GM12878 (cell line): ENCODE measurements at regions not wholly inside any gene's neighbourhood (a gene's known extent, or its start where the extent isn't known, plus 50 kb on each side); places are given as distances from the start of the nearest gene placed in this dataset.
A peak's percentile ranks its signal among the peaks of the same experiment; 100 is the strongest.

Source experiments
- ATAC-seq: fragments of 200-7000 bp; cut with Tn5 transposase; 3 replicates; pipeline ENCODE4 v1.9.1; 2020; ENCODE audit warnings: mild to moderate bottlenecking, moderate library complexity
- BruUV-seq: library from RNA; stranded (reverse); fragments of 400-500 nt; replicated peaks from 2 replicates; lab custom pipeline; 2021; lab: Mats Ljungman, UMichigan
- CTCF ChIA-PET: fragments of 300-600 bp; sonication (Branson Sonifier 250); formaldehyde crosslinking; extraction: SDS; loops from one replicate; lab custom pipeline; 2021; ENCODE audit warnings: inconsistent platforms; lab: Yijun Ruan, JAX
- POLR2A ChIA-PET: fragments of 350-600 bp; formaldehyde crosslinking; extraction: SDS; loops from one replicate; lab custom pipeline; 2021; ENCODE audit warnings: inconsistent platforms; lab: Charles Lee
- RAD21 ChIA-PET: fragments of 300-600 bp; sonication (Branson Sonifier 250); formaldehyde crosslinking; loops from one replicate; lab custom pipeline; 2023; ENCODE audit warnings: antibody characterized with exemption; ENCODE audit not compliant: unreplicated experiment; lab: Charles Lee
- SMC1A ChIA-PET: fragments of 300-600 bp; sonication (Branson Sonifier 250); formaldehyde crosslinking; loops from one replicate; lab custom pipeline; 2023; ENCODE audit not compliant: unreplicated experiment, uncharacterized antibody; lab: Charles Lee
- DNase-seq: peaks from one replicate; pipeline ENCODE4 v3.0.0-alpha.2; 2011; ENCODE audit warnings: low read depth, low spot score
- FAIRE-seq: peaks from 3 replicates; lab custom pipeline; 2011; peaks lifted over from hg19 to GRCh38; lab: Jason Lieb, UNC
- H2AFZ ChIP-seq: 2 replicates; pipeline ENCODE4 v1.6.0; 2011; ENCODE audit warnings: low read depth, low read length, control low read depth; ENCODE audit not compliant: control insufficient read depth
- H3K27ac ChIP-seq: 2 replicates; pipeline ENCODE4 v1.5.1; 2011; ENCODE audit warnings: control low read depth; ENCODE audit not compliant: control insufficient read depth, insufficient read depth
- H3K27me3 ChIP-seq, 2 experiments: replicated peaks in 1 of 2; 2 replicates each; pipeline versions ENCODE4 v1.6.0 to v1.6.1; 2011; ENCODE audit warnings: low read length in 1 of 2; ENCODE audit not compliant: control insufficient read depth in 2 of 2, insufficient read depth in 2 of 2
- H3K36me3 ChIP-seq, 2 experiments: 2 replicates each; pipeline ENCODE4 v1.5.1; 2011; ENCODE audit warnings: low read length in 1 of 2; ENCODE audit not compliant: control insufficient read depth in 2 of 2, insufficient read depth in 2 of 2
- H3K4me1 ChIP-seq: 2 replicates; pipeline ENCODE4 v1.6.1; 2011; ENCODE audit warnings: mild to moderate bottlenecking, low read length, moderate library complexity, mixed read lengths; ENCODE audit not compliant: control insufficient read depth, insufficient read depth
- H3K4me2 ChIP-seq: 2 replicates; pipeline ENCODE4 v1.6.0; 2011; ENCODE audit warnings: control low read depth; ENCODE audit not compliant: control insufficient read depth, insufficient read depth
- H3K4me3 ChIP-seq: fragments of 200-600 bp; sonication (generic); 2 replicates; pipeline ENCODE4 v1.5.1; 2016
- H3K79me2 ChIP-seq: 2 replicates; pipeline ENCODE4 v1.6.0; 2011; ENCODE audit warnings: low read length; ENCODE audit not compliant: control insufficient read depth, insufficient read depth
- H3K9ac ChIP-seq: 2 replicates; pipeline ENCODE4 v1.8.0; 2011; ENCODE audit warnings: low read length, control low read depth, mixed read lengths; ENCODE audit not compliant: control insufficient read depth, insufficient read depth
- H3K9me3 ChIP-seq: replicated peaks from 3 replicates; pipeline ENCODE4 v1.5.1; 2011; ENCODE audit warnings: mild to moderate bottlenecking, low read length; ENCODE audit not compliant: control insufficient read depth, insufficient read depth
- H4K20me1 ChIP-seq: 2 replicates; pipeline ENCODE4 v1.6.0; 2011; ENCODE audit not compliant: control insufficient read depth, insufficient read depth
- BMI1 ChIP-seq: fragments of 450-650 bp; IDR thresholded peaks from 2 replicates; pipeline ENCODE4 v1.6.1; 2016; ENCODE audit warnings: mild to moderate bottlenecking, moderate library complexity, borderline replicate concordance
- CTCF ChIP-seq, 3 experiments: IDR thresholded peaks in 2 of 3; conservative IDR thresholded peaks in 1 of 3; 2 replicates each; pipeline ENCODE4 v1.5.1; 2011; ENCODE audit warnings: low read depth in 3 of 3, low read length in 3 of 3, mild to moderate bottlenecking in 3 of 3, control low read depth in 2 of 3, moderate library complexity in 2 of 3, inconsistent platforms in 1 of 3, mixed read lengths in 1 of 3; ENCODE audit not compliant: control insufficient read depth in 2 of 3, insufficient read depth in 1 of 3; ENCODE audit errors: extremely low read depth in 1 of 3
- EP300 ChIP-seq, 2 experiments: fragments of 150-350 bp in 1 of 2; IDR thresholded peaks; 2 replicates each; pipeline ENCODE4 v1.6.1; 2011 to 2012; ENCODE audit warnings: low read depth in 2 of 2, low read length in 2 of 2, borderline replicate concordance in 1 of 2, improper control_type of control experiment in 1 of 2, inconsistent platforms in 1 of 2; ENCODE audit not compliant: control insufficient read depth in 1 of 2
- JUNB ChIP-seq: IDR thresholded peaks from 2 replicates; pipeline ENCODE4 v1.6.1; 2016; ENCODE audit warnings: antibody characterized with exemption, mild to moderate bottlenecking
- KDM1A ChIP-seq: fragments of 200-600 bp; sonication (generic); IDR thresholded peaks from 2 replicates; pipeline ENCODE4 v1.6.1; 2016; ENCODE audit warnings: borderline replicate concordance
- PML ChIP-seq: IDR thresholded peaks from 2 replicates; pipeline ENCODE4 v1.6.1; 2012; ENCODE audit warnings: low read length, inconsistent platforms
- RUNX3 ChIP-seq: IDR thresholded peaks from 2 replicates; pipeline ENCODE4 v1.6.1; 2012; ENCODE audit warnings: low read length, inconsistent platforms
- SUZ12 ChIP-seq: fragments of 200-600 bp; sonication (generic); IDR thresholded peaks from one replicate; pipeline ENCODE4 v1.6.1; 2018; ENCODE audit warnings: antibody characterized with exemption, mild to moderate bottlenecking; ENCODE audit not compliant: unreplicated experiment
- YY1 ChIP-seq: IDR thresholded peaks from 2 replicates; pipeline ENCODE4 v1.6.1; 2011; ENCODE audit warnings: low read depth, mild to moderate bottlenecking, low read length
- WGBS: methylation state at CpG from one replicate; pipeline ENCODE4 v1.1.6; 2016; ENCODE audit warnings: low lambda C conversion rate; ENCODE audit not compliant: insufficient replicate concordance, insufficient coverage; ENCODE audit errors: missing lambda C conversion rate; 5-methylcytosine and 5-hydroxymethylcytosine counted together
- in situ Hi-C: fragments of 300-500 bp; cut with MboI; formaldehyde crosslinking; loops from 9 replicates; pipeline ENCODE4 v1.14.3; 2018; ENCODE audit warnings: mixed read lengths
- intact Hi-C: fragments of 100-400 bp; cut with micrococcal nuclease; formaldehyde crosslinking; loops from one replicate; pipeline ENCODE4 v1.14.2; 2022; ENCODE audit not compliant: unreplicated experiment
- TF ChIP-seq, protein P1 (sequence below): fragments of 450-650 bp; IDR thresholded peaks from 2 replicates; pipeline ENCODE4 v1.6.1; 2018; ENCODE audit warnings: mild to moderate bottlenecking, low read depth, moderate library complexity; ENCODE audit not compliant: partially characterized antibody
- TF ChIP-seq, protein P2 (sequence below): fragments of 450-650 bp; conservative IDR thresholded peaks from 2 replicates; pipeline ENCODE4 v1.6.1; 2017; ENCODE audit warnings: mild to moderate bottlenecking, moderate library complexity

GRCh38 chr14:41280745-41281144 lies 325.9 kb upstream of the LRFN5 start:
- RAD21 ChIA-PET, result no interaction called here
- Histone ChIP-seq H2AFZ (no peak overlapping the region), H3K9ac (no peak overlapping the region), H4K20me1 (no peaks in the 10 kb centered on the region), H3K27me3 (no peaks in the 10 kb centered on the region), H3K4me3 (no peak overlapping the region), H3K4me2 (no peak overlapping the region), H3K4me1 (no peaks in the 10 kb centered on the region), H3K9me3 (no peaks in the 10 kb centered on the region), H3K36me3 (no peaks in the 10 kb centered on the region), H3K79me2 (no peaks in the 10 kb centered on the region), H3K27ac (no peak overlapping the region)
- SMC1A ChIA-PET, result interaction anchor here (0.8 to 1.3 kb wide), 2 partner anchors 9 to 43 kb away, joined by 3 read pairs; no protein-coding TSS in a partner anchor
- no peak for ATAC-seq
- in situ Hi-C loops, result no loop called here
- TF ChIP-seq CTCF (IDR thresholded peaks at IDR 0.05 in 2 of 3, conservative IDR thresholded peaks at IDR 0.05 in 1 of 3; ENCODE audit: control insufficient read depth in 2 of 3, extremely low read depth in 1 of 3, insufficient read depth in 1 of 3, low read depth in 3 of 3, low read length in 3 of 3) (peak in 1 of 3 experiments; percentile 8; a peak in 1 of 6 replicates), PML (no peak)
- intact Hi-C loops, result loop anchor here (10.0 kb wide), 1 partner anchor 324 kb away; the partner anchor contains the start of gene LRFN5
- POLR2A ChIA-PET, result no interaction called here
- DNase-seq, result no peak
- 0% methylated on average over 1 of the region's 1 CpG for WGBS
- no TSS peak for BruUV-seq
- FAIRE-seq, result no peak
- CTCF ChIA-PET, result interaction anchor here (0.9 to 1.2 kb wide), 2 partner anchors 176 to 322 kb away, joined by 3 read pairs; no protein-coding TSS in a partner anchor

DNA sequence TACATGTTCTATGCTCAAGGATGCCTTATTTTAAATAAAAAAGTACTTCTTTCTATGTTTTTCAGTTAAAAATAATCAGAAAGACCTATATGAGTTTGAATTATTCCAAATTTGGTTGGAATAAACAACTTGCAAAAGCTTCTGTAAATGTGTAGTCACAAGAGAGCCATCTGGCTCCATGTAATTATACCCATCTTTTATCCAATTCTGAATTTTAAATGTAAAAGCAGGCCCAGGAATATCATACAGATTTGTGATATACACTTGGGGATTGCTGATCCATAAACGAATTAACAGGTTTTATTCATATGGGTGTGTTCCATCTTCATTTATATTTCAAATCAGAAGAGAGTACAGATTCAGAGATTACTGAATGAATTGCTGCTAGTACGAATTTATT lies 329.2 kb upstream of the LRFN5 start:
- RAD21 ChIA-PET, result no interaction called here
- CTCF ChIA-PET, result no interaction called here
- no peaks in the 10 kb centered on the region for H3K36me3 ChIP-seq
- intact Hi-C loops (no loop called here), in situ Hi-C loops (no loop called here)
- H3K4me3 ChIP-seq, result no peak overlapping the region
- no peaks in the 10 kb centered on the region for H3K9me3 ChIP-seq
- H2AFZ ChIP-seq, result no peak overlapping the region
- H3K79me2 ChIP-seq, result no peaks in the 10 kb centered on the region
- no peaks in the 10 kb centered on the region for H4K20me1 ChIP-seq
- FAIRE-seq, result no peak
- SMC1A ChIA-PET, result no interaction called here
- H3K9ac ChIP-seq, result no peak overlapping the region
- POLR2A ChIA-PET, result no interaction called here
- H3K27me3 ChIP-seq, result no peaks in the 10 kb centered on the region
- no peak for ATAC-seq
- DNase-seq, result no peak
- H3K4me2 ChIP-seq, result no peak overlapping the region
- H3K27ac ChIP-seq, result no peak overlapping the region
- no TSS peak for BruUV-seq
- no peaks in the 10 kb centered on the region for H3K4me1 ChIP-seq
- 4% methylated on average over 2 of the region's 2 CpGs for WGBS
- TF ChIP-seq, protein P1, sequence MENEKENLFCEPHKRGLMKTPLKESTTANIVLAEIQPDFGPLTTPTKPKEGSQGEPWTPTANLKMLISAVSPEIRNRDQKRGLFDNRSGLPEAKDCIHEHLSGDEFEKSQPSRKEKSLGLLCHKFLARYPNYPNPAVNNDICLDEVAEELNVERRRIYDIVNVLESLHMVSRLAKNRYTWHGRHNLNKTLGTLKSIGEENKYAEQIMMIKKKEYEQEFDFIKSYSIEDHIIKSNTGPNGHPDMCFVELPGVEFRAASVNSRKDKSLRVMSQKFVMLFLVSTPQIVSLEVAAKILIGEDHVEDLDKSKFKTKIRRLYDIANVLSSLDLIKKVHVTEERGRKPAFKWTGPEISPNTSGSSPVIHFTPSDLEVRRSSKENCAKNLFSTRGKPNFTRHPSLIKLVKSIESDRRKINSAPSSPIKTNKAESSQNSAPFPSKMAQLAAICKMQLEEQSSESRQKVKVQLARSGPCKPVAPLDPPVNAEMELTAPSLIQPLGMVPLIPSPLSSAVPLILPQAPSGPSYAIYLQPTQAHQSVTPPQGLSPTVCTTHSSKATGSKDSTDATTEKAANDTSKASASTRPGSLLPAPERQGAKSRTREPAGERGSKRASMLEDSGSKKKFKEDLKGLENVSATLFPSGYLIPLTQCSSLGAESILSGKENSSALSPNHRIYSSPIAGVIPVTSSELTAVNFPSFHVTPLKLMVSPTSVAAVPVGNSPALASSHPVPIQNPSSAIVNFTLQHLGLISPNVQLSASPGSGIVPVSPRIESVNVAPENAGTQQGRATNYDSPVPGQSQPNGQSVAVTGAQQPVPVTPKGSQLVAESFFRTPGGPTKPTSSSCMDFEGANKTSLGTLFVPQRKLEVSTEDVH, result no peak
- TF ChIP-seq SUZ12 (no peak), BMI1 (no peak), KDM1A (no peak), EP300 (IDR thresholded peaks at IDR 0.05; ENCODE audit: borderline replicate concordance in 1 of 2, control insufficient read depth in 1 of 2, low read depth in 2 of 2, low read length in 2 of 2) (no peak), JUNB (no peak), YY1 (no peak), RUNX3 (no peak)
- TF ChIP-seq, protein P2, sequence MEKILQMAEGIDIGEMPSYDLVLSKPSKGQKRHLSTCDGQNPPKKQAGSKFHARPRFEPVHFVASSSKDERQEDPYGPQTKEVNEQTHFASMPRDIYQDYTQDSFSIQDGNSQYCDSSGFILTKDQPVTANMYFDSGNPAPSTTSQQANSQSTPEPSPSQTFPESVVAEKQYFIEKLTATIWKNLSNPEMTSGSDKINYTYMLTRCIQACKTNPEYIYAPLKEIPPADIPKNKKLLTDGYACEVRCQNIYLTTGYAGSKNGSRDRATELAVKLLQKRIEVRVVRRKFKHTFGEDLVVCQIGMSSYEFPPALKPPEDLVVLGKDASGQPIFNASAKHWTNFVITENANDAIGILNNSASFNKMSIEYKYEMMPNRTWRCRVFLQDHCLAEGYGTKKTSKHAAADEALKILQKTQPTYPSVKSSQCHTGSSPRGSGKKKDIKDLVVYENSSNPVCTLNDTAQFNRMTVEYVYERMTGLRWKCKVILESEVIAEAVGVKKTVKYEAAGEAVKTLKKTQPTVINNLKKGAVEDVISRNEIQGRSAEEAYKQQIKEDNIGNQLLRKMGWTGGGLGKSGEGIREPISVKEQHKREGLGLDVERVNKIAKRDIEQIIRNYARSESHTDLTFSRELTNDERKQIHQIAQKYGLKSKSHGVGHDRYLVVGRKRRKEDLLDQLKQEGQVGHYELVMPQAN, result no peak
